ENCODE measurements at regions not wholly inside any gene's neighbourhood (a gene's known extent, or its start where the extent isn't known, plus 50 kb on each side); places are given as distances from the start of the nearest gene placed in this dataset.

DNA sequence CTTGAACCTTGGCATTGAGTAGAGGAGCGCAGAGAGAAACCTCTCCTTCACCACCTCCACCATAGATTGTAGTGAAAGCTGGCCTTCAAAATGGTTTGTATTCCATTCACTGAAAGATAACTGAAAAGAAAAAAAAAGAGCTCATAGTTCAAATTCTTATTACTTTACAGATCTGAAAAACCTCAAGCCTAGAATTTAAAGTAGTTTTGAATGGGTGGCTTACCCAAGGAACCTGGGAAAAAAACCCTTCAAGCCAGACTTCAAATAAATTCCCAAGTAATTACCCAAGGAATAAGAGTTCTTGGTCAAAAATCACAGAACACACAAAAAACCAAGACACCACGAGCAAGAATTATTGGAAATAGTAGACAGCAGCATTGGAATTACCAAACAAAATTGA, 83.6 kb upstream of the TMEM33 start:
- no peak for TF ChIP-seq POLR2AphosphoS5 (IDR thresholded peaks at IDR 0.05)
- TF ChIP-seq, protein P1, sequence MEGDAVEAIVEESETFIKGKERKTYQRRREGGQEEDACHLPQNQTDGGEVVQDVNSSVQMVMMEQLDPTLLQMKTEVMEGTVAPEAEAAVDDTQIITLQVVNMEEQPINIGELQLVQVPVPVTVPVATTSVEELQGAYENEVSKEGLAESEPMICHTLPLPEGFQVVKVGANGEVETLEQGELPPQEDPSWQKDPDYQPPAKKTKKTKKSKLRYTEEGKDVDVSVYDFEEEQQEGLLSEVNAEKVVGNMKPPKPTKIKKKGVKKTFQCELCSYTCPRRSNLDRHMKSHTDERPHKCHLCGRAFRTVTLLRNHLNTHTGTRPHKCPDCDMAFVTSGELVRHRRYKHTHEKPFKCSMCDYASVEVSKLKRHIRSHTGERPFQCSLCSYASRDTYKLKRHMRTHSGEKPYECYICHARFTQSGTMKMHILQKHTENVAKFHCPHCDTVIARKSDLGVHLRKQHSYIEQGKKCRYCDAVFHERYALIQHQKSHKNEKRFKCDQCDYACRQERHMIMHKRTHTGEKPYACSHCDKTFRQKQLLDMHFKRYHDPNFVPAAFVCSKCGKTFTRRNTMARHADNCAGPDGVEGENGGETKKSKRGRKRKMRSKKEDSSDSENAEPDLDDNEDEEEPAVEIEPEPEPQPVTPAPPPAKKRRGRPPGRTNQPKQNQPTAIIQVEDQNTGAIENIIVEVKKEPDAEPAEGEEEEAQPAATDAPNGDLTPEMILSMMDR (IDR thresholded peaks at IDR 0.05): no peak
- no peak for TF ChIP-seq POLR2A (IDR thresholded peaks at IDR 0.05)
- TF ChIP-seq EP300 (IDR thresholded peaks at IDR 0.05): no peak

Data from gastroesophageal sphincter (tissue), 3 donors.